ENCODE measurements at regions not wholly inside any gene's neighbourhood (a gene's known extent, or its start where the extent isn't known, plus 50 kb on each side); places are given as distances from the start of the nearest gene placed in this dataset.

DNA sequence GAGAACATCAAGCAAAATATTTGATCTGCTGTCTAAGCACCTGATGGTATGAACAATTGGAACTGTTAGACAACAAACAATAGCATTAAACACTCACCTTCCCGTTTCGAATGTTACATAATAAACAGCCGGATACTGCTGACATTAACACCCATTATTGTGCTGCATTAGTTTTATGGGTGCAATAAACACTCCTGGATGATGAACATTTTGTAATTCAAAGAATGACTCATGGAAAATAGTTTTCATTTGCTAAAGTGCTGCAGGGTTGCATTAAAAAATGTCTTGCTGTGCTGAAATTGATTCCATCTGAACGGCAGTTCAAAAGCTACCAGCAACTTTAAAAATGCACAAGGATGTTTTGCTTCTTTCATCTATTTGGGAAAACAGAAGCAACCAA lies 100.8 kb upstream of the SORBS2 start (continued):
- TF ChIP-seq SMAD3 (CRISPR knock-in tag; IDR thresholded peaks at IDR 0.05; ENCODE audit: borderline replicate concordance): no peak
- TF ChIP-seq, protein P1, sequence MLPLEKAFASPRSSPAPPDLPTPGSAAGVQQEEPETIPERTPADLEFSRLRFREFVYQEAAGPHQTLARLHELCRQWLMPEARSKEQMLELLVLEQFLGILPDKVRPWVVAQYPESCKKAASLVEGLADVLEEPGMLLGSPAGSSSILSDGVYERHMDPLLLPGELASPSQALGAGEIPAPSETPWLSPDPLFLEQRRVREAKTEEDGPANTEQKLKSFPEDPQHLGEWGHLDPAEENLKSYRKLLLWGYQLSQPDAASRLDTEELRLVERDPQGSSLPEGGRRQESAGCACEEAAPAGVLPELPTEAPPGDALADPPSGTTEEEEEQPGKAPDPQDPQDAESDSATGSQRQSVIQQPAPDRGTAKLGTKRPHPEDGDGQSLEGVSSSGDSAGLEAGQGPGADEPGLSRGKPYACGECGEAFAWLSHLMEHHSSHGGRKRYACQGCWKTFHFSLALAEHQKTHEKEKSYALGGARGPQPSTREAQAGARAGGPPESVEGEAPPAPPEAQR (CRISPR knock-in tag; IDR thresholded peaks at IDR 0.05): no peak
- no peak for TF ChIP-seq NFATC4 (CRISPR knock-in tag; IDR thresholded peaks at IDR 0.05)
- TF ChIP-seq, protein P2, sequence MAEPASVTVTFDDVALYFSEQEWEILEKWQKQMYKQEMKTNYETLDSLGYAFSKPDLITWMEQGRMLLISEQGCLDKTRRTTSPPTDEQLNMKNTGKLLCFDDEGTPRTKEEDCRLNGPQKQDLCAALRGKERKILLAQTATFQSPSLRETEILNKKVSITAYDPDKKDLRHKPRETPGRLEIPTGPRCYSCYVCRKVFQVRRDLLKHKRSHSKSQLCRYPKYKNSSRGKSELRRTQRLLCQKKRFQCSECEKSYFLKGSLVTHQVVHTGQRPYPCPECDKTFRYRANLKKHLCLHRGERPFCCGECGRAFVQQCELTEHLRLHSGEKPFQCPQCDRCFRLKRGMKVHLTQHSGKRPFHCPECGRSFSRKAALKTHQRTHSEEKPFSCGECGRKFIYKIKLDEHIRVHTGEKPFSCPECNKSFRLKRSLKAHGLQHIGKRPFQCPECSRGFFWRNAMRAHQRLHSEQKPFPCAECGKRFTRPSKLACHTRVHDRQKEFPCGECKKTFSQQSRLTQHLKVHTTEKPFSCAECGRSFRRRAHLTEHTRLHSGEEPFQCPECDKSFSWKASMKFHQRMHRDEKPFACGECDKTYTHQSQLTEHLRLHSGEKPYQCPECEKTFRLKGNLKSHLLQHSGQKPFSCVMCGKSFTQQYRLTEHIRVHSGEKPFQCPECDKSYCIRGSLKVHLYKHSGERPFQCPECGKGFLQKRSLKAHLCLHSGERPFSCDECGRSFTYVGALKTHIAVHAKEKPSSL (CRISPR knock-in tag; conservative IDR thresholded peaks at IDR 0.05): no peak

DNA sequence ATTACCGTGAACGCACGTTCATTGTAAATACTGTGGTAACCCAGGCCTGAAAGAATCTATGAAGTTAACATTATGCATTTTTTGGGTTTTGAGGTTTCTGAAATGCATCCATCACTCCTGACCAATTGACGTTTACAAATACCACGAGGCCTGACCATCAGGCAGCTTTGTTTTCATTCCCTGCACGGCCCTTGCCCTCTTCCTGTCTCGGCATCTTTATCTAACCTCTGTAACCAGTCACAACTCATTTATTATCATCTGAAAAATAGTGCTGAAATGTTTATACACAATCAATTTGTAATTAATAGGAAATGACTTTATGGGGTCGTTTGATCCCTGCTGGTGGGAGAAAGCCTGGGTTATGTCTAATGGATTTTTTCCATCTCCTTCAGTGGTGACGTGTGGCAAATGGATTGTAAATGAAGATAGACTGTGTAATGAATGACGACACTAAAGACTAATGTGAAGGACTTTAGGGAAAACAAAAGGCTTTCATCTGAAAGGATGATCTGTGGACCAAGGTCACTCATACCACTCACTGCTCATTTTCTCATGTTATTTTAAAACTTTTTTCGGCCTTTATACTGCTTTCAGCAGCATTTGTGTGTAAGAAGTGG lies 102.7 kb upstream of the SORBS2 start:
- Mint-ChIP-seq H3K27me3 (ENCODE audit: low read depth) (no peaks in the 10 kb centered on the region), H3K27ac (no peak overlapping the region), H3K9me3 (peaks cover 4% of the 10 kb centered on the region), H3K4me1 (peaks cover 55% of the 10 kb centered on the region), H3K4me3 (no peak overlapping the region), H3K36me3 (0 out of 2 replicates have a peak, but pooled peaks cover 2% of the 10 kb centered on the region)
- ChIA-PET POLR2A (no interaction called here), CTCF (no interaction called here)
- TF ChIP-seq NFYB (CRISPR knock-in tag; conservative IDR thresholded peaks at IDR 0.05; ENCODE audit: low read depth) (no peak), SP1 (CRISPR knock-in tag; conservative IDR thresholded peaks at IDR 0.05) (no peak), ZBTB21 (CRISPR knock-in tag; IDR thresholded peaks at IDR 0.05; ENCODE audit: borderline replicate concordance) (no peak), TCF7 (CRISPR knock-in tag; IDR thresholded peaks at IDR 0.05; ENCODE audit: low read depth) (no peak), RORB (CRISPR knock-in tag; IDR thresholded peaks at IDR 0.05) (no peak), NR1H2 (CRISPR knock-in tag; IDR thresholded peaks at IDR 0.05) (no peak), JUN (CRISPR knock-in tag; IDR thresholded peaks at IDR 0.05) (no peak), ESRRA (CRISPR knock-in tag; IDR thresholded peaks at IDR 0.05; ENCODE audit: borderline replicate concordance) (no peak), ETV6 (CRISPR knock-in tag; IDR thresholded peaks at IDR 0.05) (no peak), SMAD4 (CRISPR knock-in tag; IDR thresholded peaks at IDR 0.05) (no peak)
- TF ChIP-seq, protein P3, sequence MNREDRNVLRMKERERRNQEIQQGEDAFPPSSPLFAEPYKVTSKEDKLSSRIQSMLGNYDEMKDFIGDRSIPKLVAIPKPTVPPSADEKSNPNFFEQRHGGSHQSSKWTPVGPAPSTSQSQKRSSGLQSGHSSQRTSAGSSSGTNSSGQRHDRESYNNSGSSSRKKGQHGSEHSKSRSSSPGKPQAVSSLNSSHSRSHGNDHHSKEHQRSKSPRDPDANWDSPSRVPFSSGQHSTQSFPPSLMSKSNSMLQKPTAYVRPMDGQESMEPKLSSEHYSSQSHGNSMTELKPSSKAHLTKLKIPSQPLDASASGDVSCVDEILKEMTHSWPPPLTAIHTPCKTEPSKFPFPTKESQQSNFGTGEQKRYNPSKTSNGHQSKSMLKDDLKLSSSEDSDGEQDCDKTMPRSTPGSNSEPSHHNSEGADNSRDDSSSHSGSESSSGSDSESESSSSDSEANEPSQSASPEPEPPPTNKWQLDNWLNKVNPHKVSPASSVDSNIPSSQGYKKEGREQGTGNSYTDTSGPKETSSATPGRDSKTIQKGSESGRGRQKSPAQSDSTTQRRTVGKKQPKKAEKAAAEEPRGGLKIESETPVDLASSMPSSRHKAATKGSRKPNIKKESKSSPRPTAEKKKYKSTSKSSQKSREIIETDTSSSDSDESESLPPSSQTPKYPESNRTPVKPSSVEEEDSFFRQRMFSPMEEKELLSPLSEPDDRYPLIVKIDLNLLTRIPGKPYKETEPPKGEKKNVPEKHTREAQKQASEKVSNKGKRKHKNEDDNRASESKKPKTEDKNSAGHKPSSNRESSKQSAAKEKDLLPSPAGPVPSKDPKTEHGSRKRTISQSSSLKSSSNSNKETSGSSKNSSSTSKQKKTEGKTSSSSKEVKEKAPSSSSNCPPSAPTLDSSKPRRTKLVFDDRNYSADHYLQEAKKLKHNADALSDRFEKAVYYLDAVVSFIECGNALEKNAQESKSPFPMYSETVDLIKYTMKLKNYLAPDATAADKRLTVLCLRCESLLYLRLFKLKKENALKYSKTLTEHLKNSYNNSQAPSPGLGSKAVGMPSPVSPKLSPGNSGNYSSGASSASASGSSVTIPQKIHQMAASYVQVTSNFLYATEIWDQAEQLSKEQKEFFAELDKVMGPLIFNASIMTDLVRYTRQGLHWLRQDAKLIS (CRISPR knock-in tag; IDR thresholded peaks at IDR 0.05; ENCODE audit: borderline replicate concordance): no peak
- TF ChIP-seq, protein P2 (CRISPR knock-in tag; conservative IDR thresholded peaks at IDR 0.05): no peak
- ATAC-seq: no peak
- DNase-seq (ENCODE audit: low spot score): no peak
